Tibial artery (tissue), 4 donors: ENCODE measurements at regions not wholly inside any gene's neighbourhood (a gene's known extent, or its start where the extent isn't known, plus 50 kb on each side); places are given as distances from the start of the nearest gene placed in this dataset.

Source experiments
- DNase-seq, 2 donors: peaks; one replicate each; pipeline ENCODE4 v3.0.0-alpha.2; 2019
- H3K27ac ChIP-seq, 2 donors: fragments of 200-600 bp; sonication (generic) in 1 of 2; 1 replicate in 1 of 2; 2 replicates in 1 of 2; pipeline ENCODE4 v1.5.1; 2018 to 2019; ENCODE audit warnings: mild to moderate bottlenecking in 1 of 2
- H3K27me3 ChIP-seq, 2 donors: fragments of 200-600 bp; sonication (generic) in 1 of 2; one replicate each; pipeline versions ENCODE4 v1.5.1 to v1.6.0; 2016 to 2019
- H3K36me3 ChIP-seq, 3 donors: fragments of 200-600 bp; sonication (generic) in 2 of 3; one replicate each; pipeline ENCODE4 v1.5.1; 2016 to 2019; ENCODE audit warnings: mild to moderate bottlenecking in 2 of 3
- H3K4me1 ChIP-seq, 4 donors: fragments of 200-600 bp; sonication (generic) in 2 of 4; 1 replicate in 3 of 4; 2 replicates in 1 of 4; pipeline ENCODE4 v1.5.1; 2016 to 2019
- H3K4me3 ChIP-seq, 2 donors: fragments of 200-600 bp; sonication (generic) in 1 of 2; 1 replicate in 1 of 2; 2 replicates in 1 of 2; pipeline ENCODE4 v1.5.1; 2018 to 2019; ENCODE audit warnings: mild to moderate bottlenecking in 2 of 2
- H3K9me3 ChIP-seq, 3 donors: fragments of 200-600 bp; sonication (generic) in 1 of 3; one replicate each; pipeline ENCODE4 v1.5.1; 2016 to 2019
- CTCF ChIP-seq, 2 experiments: fragments of 200-600 bp in 1 of 2; fragments of 450-650 bp in 1 of 2; IDR thresholded peaks; one replicate each; pipeline ENCODE4 v1.5.1; 2017 to 2019; ENCODE audit warnings: antibody characterized with exemption in 2 of 2, mild to moderate bottlenecking in 1 of 2, moderate library complexity in 1 of 2
- intact Hi-C: fragments of 100-400 bp; cut with DNase I; formaldehyde crosslinking; loops from one replicate; pipeline ENCODE4 v1.15.0; 2023; ENCODE audit warnings: low total_unique reads

- intact Hi-C loops, result no loop called here
- Histone ChIP-seq H3K27me3 (no peaks in the 10 kb centered on the region), H3K36me3 (no peaks in the 10 kb centered on the region), H3K4me1 (peaks cover 0 to 5% (median 0%) of the 10 kb centered on the region in 4 donors), H3K4me3 (no peak overlapping the region), H3K9me3 (no peaks in the 10 kb centered on the region), H3K27ac (no peak overlapping the region)
- DNase-seq, result no peak
- no peak for TF ChIP-seq CTCF (IDR thresholded peaks at IDR 0.05)
Observed at GRCh38 chr13:60887711-60888110, 490.7 kb downstream of the TDRD3 start.

- Histone ChIP-seq H3K4me3 (no peak overlapping the region), H3K9me3 (no peaks in the 10 kb centered on the region)
- DNase-seq, result no peak
Observed at GRCh38 chr13:60881507-60881906, 484.5 kb downstream of the TDRD3 start.

GRCh38 chr13:60873116-60873515, 476.1 kb downstream of the TDRD3 start:
- Histone ChIP-seq H3K27me3 (no peaks in the 10 kb centered on the region), H3K4me1 (no peaks in the 10 kb centered on the region), H3K36me3 (no peaks in the 10 kb centered on the region), H3K27ac (no peak overlapping the region), H3K9me3 (no peaks in the 10 kb centered on the region), H3K4me3 (no peak overlapping the region)
- no peak for DNase-seq
- intact Hi-C loops, result no loop called here
- TF ChIP-seq CTCF (IDR thresholded peaks at IDR 0.05), result no peak

More at GRCh38 chr13:60881507-60881906, 484.5 kb downstream of the TDRD3 start:
- intact Hi-C loops, result no loop called here
- no peak for TF ChIP-seq CTCF (IDR thresholded peaks at IDR 0.05)
- Histone ChIP-seq H3K27ac (no peak overlapping the region), H3K36me3 (no peaks in the 10 kb centered on the region), H3K27me3 (no peaks in the 10 kb centered on the region), H3K4me1 (no peaks in the 10 kb centered on the region)

- DNase-seq, result no peak
Observed at GRCh38 chr13:60869941-60870613, 473.1 kb downstream of the TDRD3 start.

GRCh38 chr13:60869225-60869624, 472.2 kb downstream of the TDRD3 start:
- no peaks in the 10 kb centered on the region for H3K4me1 ChIP-seq
- no peaks in the 10 kb centered on the region for H3K27me3 ChIP-seq
- no peak for TF ChIP-seq CTCF (IDR thresholded peaks at IDR 0.05)
- H3K4me3 ChIP-seq, result no peak overlapping the region
- intact Hi-C loops, result no loop called here
- H3K27ac ChIP-seq, result no peak overlapping the region
- peaks cover 0 to 8% (median 0%) of the 10 kb centered on the region in 3 donors for H3K9me3 ChIP-seq
- DNase-seq, result no peak
- no peaks in the 10 kb centered on the region for H3K36me3 ChIP-seq

More at GRCh38 chr13:60869941-60870613, 473.1 kb downstream of the TDRD3 start:
- Histone ChIP-seq H3K27ac (no peak overlapping the region), H3K4me3 (no peak overlapping the region), H3K4me1 (no peaks in the 10 kb centered on the region), H3K36me3 (no peaks in the 10 kb centered on the region), H3K9me3 (peaks cover 0 to 8% (median 0%) of the 10 kb centered on the region in 3 donors), H3K27me3 (no peaks in the 10 kb centered on the region)
- TF ChIP-seq CTCF (IDR thresholded peaks at IDR 0.05), result no peak
- intact Hi-C loops, result no loop called here
